ENCODE measurements at regions not wholly inside any gene's neighbourhood (a gene's known extent, or its start where the extent isn't known, plus 50 kb on each side); places are given as distances from the start of the nearest gene placed in this dataset.

- no peak for TF ChIP-seq EP300 (conservative IDR thresholded peaks at IDR 0.05; ENCODE audit: poor library complexity, severe bottlenecking)
- TF ChIP-seq, protein P1, sequence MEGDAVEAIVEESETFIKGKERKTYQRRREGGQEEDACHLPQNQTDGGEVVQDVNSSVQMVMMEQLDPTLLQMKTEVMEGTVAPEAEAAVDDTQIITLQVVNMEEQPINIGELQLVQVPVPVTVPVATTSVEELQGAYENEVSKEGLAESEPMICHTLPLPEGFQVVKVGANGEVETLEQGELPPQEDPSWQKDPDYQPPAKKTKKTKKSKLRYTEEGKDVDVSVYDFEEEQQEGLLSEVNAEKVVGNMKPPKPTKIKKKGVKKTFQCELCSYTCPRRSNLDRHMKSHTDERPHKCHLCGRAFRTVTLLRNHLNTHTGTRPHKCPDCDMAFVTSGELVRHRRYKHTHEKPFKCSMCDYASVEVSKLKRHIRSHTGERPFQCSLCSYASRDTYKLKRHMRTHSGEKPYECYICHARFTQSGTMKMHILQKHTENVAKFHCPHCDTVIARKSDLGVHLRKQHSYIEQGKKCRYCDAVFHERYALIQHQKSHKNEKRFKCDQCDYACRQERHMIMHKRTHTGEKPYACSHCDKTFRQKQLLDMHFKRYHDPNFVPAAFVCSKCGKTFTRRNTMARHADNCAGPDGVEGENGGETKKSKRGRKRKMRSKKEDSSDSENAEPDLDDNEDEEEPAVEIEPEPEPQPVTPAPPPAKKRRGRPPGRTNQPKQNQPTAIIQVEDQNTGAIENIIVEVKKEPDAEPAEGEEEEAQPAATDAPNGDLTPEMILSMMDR (IDR thresholded peaks at IDR 0.05; ENCODE audit: poor library complexity, severe bottlenecking), result no peak
- no peak for TF ChIP-seq EZH2 (IDR thresholded peaks at IDR 0.05; ENCODE audit: borderline replicate concordance, insufficient read depth, low read length, poor library complexity, severe bottlenecking)
- no peak for TF ChIP-seq RAD21 (conservative IDR thresholded peaks at IDR 0.05)
- TF ChIP-seq POLR2AphosphoS5 (IDR thresholded peaks at IDR 0.05), result no peak
- no peak for TF ChIP-seq TAF1 (IDR thresholded peaks at IDR 0.05; ENCODE audit: low read depth)
Observed at GRCh38 chr1:187958207-187958606, 1129.5 kb downstream of the PLA2G4A start.
